GM06990 (cell line): ENCODE measurements at regions not wholly inside any gene's neighbourhood (a gene's known extent, or its start where the extent isn't known, plus 50 kb on each side); places are given as distances from the start of the nearest gene placed in this dataset.

Experiments
- DNase-seq: peaks from one replicate; pipeline ENCODE4 v3.0.0-alpha.2; 2011; ENCODE audit not compliant: insufficient read length; ENCODE audit errors: extremely low read depth
- H3K27me3 ChIP-seq: replicated peaks from 2 replicates; pipeline ENCODE4 v1.6.0; 2011; ENCODE audit warnings: low read length; ENCODE audit not compliant: control insufficient read depth, insufficient read depth
- H3K36me3 ChIP-seq: 2 replicates; pipeline ENCODE4 v1.5.1; 2011; ENCODE audit warnings: low read length; ENCODE audit not compliant: control insufficient read depth, insufficient read depth
- H3K4me3 ChIP-seq: replicated peaks from 2 replicates; pipeline ENCODE4 v1.5.1; 2011; ENCODE audit warnings: low read depth, mild to moderate bottlenecking, control low read depth, low read length
- CTCF ChIP-seq: IDR thresholded peaks from 2 replicates; pipeline ENCODE4 v1.5.1; 2011; ENCODE audit warnings: low read length, control low read depth, mild to moderate bottlenecking, inconsistent platforms; ENCODE audit not compliant: insufficient read depth, poor library complexity, severe bottlenecking

- Histone ChIP-seq H3K36me3 (no peaks in the 10 kb centered on the region), H3K4me3 (no peak overlapping the region), H3K27me3 (no peaks in the 10 kb centered on the region)
- no peak for TF ChIP-seq CTCF
- no peak for DNase-seq
Observed at GRCh38 chr3:178200316-178200715, 335.9 kb upstream of the KCNMB2 start.

GRCh38 chr3:178201714-178202113 lies 334.5 kb upstream of the KCNMB2 start:
- DNase-seq: no peak
- no peak for TF ChIP-seq CTCF
- Histone ChIP-seq H3K27me3 (no peaks in the 10 kb centered on the region), H3K4me3 (no peak overlapping the region), H3K36me3 (no peaks in the 10 kb centered on the region)

GRCh38 chr3:178202194-178202593 lies 334.0 kb upstream of the KCNMB2 start:
- H3K36me3 ChIP-seq: no peaks in the 10 kb centered on the region
- no peak for DNase-seq

GRCh38 chr3:178203165-178203564 lies 333.1 kb upstream of the KCNMB2 start:
- no peak for DNase-seq
- H3K4me3 ChIP-seq: no peak overlapping the region
- H3K27me3 ChIP-seq: no peaks in the 10 kb centered on the region
- no peaks in the 10 kb centered on the region for H3K36me3 ChIP-seq
- no peak for TF ChIP-seq CTCF

More at GRCh38 chr3:178202194-178202593, 334.0 kb upstream of the KCNMB2 start:
- Histone ChIP-seq H3K4me3 (no peak overlapping the region), H3K27me3 (no peaks in the 10 kb centered on the region)
- no peak for TF ChIP-seq CTCF

GRCh38 chr3:178203650-178204049 lies 332.6 kb upstream of the KCNMB2 start:
- no peak for DNase-seq
- Histone ChIP-seq H3K36me3 (no peaks in the 10 kb centered on the region), H3K27me3 (no peaks in the 10 kb centered on the region), H3K4me3 (no peak overlapping the region)
- no peak for TF ChIP-seq CTCF

GRCh38 chr3:178205740-178206139 lies 330.5 kb upstream of the KCNMB2 start:
- Histone ChIP-seq H3K27me3 (no peaks in the 10 kb centered on the region), H3K4me3 (no peak overlapping the region), H3K36me3 (no peaks in the 10 kb centered on the region)
- no peak for TF ChIP-seq CTCF
- DNase-seq: no peak
